ENCODE measurements at regions not wholly inside any gene's neighbourhood (a gene's known extent, or its start where the extent isn't known, plus 50 kb on each side); places are given as distances from the start of the nearest gene placed in this dataset.

- TF ChIP-seq KLF8 (tag by site-specific recombination; IDR thresholded peaks at IDR 0.05) (0 out of 2 replicates have a peak, but pooled peaks have one; percentile 46), ZNF488 (tag by site-specific recombination; IDR thresholded peaks at IDR 0.05) (no peak), ZNF292 (tag by site-specific recombination; IDR thresholded peaks at IDR 0.05; ENCODE audit: borderline replicate concordance, low read depth) (no peak), ZNF792 (tag by site-specific recombination; IDR thresholded peaks at IDR 0.05) (no peak), ZNF19 (tag by site-specific recombination; IDR thresholded peaks at IDR 0.05; ENCODE audit: low read depth) (no peak), ZNF707 (tag by site-specific recombination; IDR thresholded peaks at IDR 0.05) (no peak), ZSCAN4 (tag by site-specific recombination; IDR thresholded peaks at IDR 0.05) (0 out of 2 replicates have a peak, but pooled peaks have one; percentile 15), SP3 (tag by site-specific recombination; IDR thresholded peaks at IDR 0.05) (peak; percentile 26; the same call in 1 of the 2 replicates), ZNF114 (tag by site-specific recombination; IDR thresholded peaks at IDR 0.05) (no peak), ZNF169 (tag by site-specific recombination; IDR thresholded peaks at IDR 0.05) (no peak), ZNF24 (tag by site-specific recombination; IDR thresholded peaks at IDR 0.05) (peak; percentile 49; the same call in 1 of the 2 replicates)
Measured at GRCh38 chr4:152045807-152046571, 285.2 kb upstream of the GATB start (continued).

- ChIA-PET POLR2A (interaction anchor here (1.0 kb wide), 1 partner anchor 51 kb away, joined by 3 read pairs; no protein-coding TSS in a partner anchor), CTCF (interaction anchor here (0.6 to 2.3 kb wide), 13 partner anchors 12 to 373 kb away, joined by 3 to 8 read pairs (median 3); no protein-coding TSS in a partner anchor)
- H3K4me3 ChIP-seq (ENCODE audit: low read depth, low read length), result no peak overlapping the region
- no peak overlapping the region for H3K27ac ChIP-seq (ENCODE audit: extremely low read depth, low read depth, low read length)
- H3K9me3 ChIP-seq (ENCODE audit: control insufficient read depth, insufficient read depth, low read depth, low read length), result no peaks in the 10 kb centered on the region
- no peak for TF ChIP-seq SCRT1 (tag by site-specific recombination; IDR thresholded peaks at IDR 0.05; ENCODE audit: borderline replicate concordance)
- TF ChIP-seq ZBTB11 (tag by site-specific recombination; conservative IDR thresholded peaks at IDR 0.05; ENCODE audit: low read depth), result peak; percentile 24; the same call in 1 of the 2 replicates
- H3K36me3 ChIP-seq (ENCODE audit: control insufficient read depth in 2 of 2, insufficient read depth in 1 of 2, low read length in 2 of 2), result no peaks in the 10 kb centered on the region
- no peaks in the 10 kb centered on the region for H3K4me1 ChIP-seq (ENCODE audit: control insufficient read depth, insufficient read depth, low read length)
Measured at GRCh38 chr4:152045449-152045806, 284.6 kb upstream of the GATB start.

- H3K27ac ChIP-seq (ENCODE audit: extremely low read depth, low read depth, low read length), result no peak overlapping the region
- POLR2A ChIA-PET, result no interaction called here
- CTCF ChIA-PET, result interaction anchor here (1.2 to 2.3 kb wide), 3 partner anchors 13 to 23 kb away, joined by 3 to 6 read pairs (median 5); no protein-coding TSS in a partner anchor
- H3K9me3 ChIP-seq (ENCODE audit: control insufficient read depth, insufficient read depth, low read depth, low read length), result no peaks in the 10 kb centered on the region
- no peaks in the 10 kb centered on the region for H3K4me1 ChIP-seq (ENCODE audit: control insufficient read depth, insufficient read depth, low read length)
- TF ChIP-seq ZIC2 (tag by site-specific recombination; IDR thresholded peaks at IDR 0.05), result peak; percentile 61
- 0 out of 2 replicates have a peak, but pooled peaks have one; percentile 47 for TF ChIP-seq ZSCAN4 (tag by site-specific recombination; IDR thresholded peaks at IDR 0.05)
- peak; percentile 93 for TF ChIP-seq GLIS1 (tag by site-specific recombination; IDR thresholded peaks at IDR 0.05)
- TF ChIP-seq ZNF280D (tag by site-specific recombination; IDR thresholded peaks at IDR 0.05), result no peak
- TF ChIP-seq ZNF398 (tag by site-specific recombination; IDR thresholded peaks at IDR 0.05), result peak; percentile 42; the same call in 1 of the 2 replicates
- H3K36me3 ChIP-seq (ENCODE audit: control insufficient read depth in 2 of 2, insufficient read depth in 1 of 2, low read length in 2 of 2), result no peaks in the 10 kb centered on the region
- no peak overlapping the region for H3K4me3 ChIP-seq (ENCODE audit: low read depth, low read length)
Measured at GRCh38 chr4:152044331-152045036, 283.7 kb upstream of the GATB start.
